PFSK-1 (cell line): ENCODE measurements at regions not wholly inside any gene's neighbourhood (a gene's known extent, or its start where the extent isn't known, plus 50 kb on each side); places are given as distances from the start of the nearest gene placed in this dataset.

Experiments used
- FOXP2 ChIP-seq: optimal IDR thresholded peaks from 2 replicates; pipeline ENCODE3; 2011; ENCODE audit warnings: borderline replicate concordance, control low read depth, inconsistent platforms; ENCODE audit not compliant: insufficient read depth; ENCODE audit errors: extremely low read length, extremely low read depth
- POLR2AphosphoS5 ChIP-seq: IDR thresholded peaks from 2 replicates; pipeline ENCODE4 v1.6.1; 2012; ENCODE audit warnings: low read depth, mild to moderate bottlenecking, control low read depth, low read length, moderate library complexity
- REST ChIP-seq, 2 experiments: IDR thresholded peaks; 2 replicates each; pipeline versions ENCODE4 v1.6.1 to v1.8.0; 2011 to 2012; ENCODE audit warnings: low read depth in 2 of 2, low read length in 2 of 2, control low read depth in 1 of 2, inconsistent platforms in 1 of 2, mild to moderate bottlenecking in 1 of 2, moderate library complexity in 1 of 2; ENCODE audit not compliant: insufficient read depth in 1 of 2
- SIN3A ChIP-seq: IDR thresholded peaks from 2 replicates; pipeline ENCODE4 v1.6.1; 2012; ENCODE audit warnings: mild to moderate bottlenecking, low read length, moderate library complexity, borderline replicate concordance; ENCODE audit not compliant: insufficient read depth
- TAF1 ChIP-seq: IDR thresholded peaks from 2 replicates; pipeline ENCODE4 v1.6.1; 2012; ENCODE audit warnings: low read length, control low read depth, borderline replicate concordance; ENCODE audit not compliant: insufficient read depth

DNA sequence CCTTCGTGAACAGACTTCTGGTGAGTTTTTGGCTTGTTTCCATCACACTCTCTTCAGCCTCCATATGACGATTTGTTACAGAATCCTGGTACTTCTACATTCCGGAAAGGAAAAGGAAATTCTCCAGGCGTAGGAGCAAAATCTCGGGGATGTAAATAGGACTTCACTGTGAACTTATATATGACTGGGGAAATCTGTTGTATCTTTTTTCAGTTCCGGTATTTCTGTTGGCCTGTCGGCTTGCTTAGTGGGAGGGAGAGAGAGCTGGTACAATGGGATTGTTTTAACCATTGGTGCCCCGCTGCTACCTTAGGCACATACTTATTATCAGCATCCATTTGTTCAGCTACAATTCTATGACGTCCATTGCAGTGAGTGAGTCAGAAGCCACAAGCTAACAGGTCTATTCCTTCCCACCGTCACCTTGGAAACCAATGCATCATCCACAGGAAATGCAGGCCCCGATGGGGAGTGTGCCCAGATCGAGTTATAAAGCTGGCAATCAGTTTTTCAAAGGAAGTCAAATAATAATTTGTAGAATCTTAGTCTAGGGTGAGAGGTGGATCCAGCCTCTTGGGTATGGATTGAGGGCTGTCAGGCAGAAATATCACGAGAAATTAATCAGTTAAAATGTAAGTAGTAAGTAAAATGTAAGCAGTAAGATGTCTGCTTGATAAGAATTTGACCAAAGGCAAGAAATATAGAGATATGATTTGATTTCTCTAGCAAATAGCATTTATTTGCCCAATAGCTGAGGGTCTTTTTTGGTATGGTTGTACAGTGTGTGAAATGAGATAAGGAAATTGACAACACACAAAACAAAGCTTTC lies 92.0 kb upstream of the MKLN1 start:
- TF ChIP-seq REST (IDR thresholded peaks at IDR 0.05; ENCODE audit: insufficient read depth in 1 of 2, low read depth in 2 of 2, low read length in 2 of 2) (no peak), POLR2AphosphoS5 (no peak), SIN3A (no peak), FOXP2 (no peak), TAF1 (no peak)

DNA sequence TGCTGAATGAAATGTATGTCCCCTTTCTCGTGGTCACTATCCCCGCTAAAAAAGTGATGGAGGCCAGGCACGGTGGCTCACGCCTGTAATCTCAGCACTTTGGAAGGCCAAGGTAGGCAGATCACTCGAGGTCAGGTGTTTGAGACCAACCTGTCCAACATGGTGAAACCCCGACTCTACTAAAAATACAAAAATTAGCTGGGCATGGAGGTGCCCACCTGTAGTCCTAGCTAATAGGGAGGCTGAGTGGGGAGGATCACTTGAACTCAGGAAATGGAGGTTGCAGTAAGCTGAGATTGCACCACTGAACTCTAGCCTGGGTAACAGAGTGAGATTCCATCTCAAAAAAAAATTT lies 91.4 kb upstream of the MKLN1 start:
- no peak for TF ChIP-seq FOXP2
- TF ChIP-seq REST (IDR thresholded peaks at IDR 0.05; ENCODE audit: insufficient read depth in 1 of 2, low read depth in 2 of 2, low read length in 2 of 2), result no peak
- no peak for TF ChIP-seq SIN3A
- TF ChIP-seq POLR2AphosphoS5, result no peak
- no peak for TF ChIP-seq TAF1

DNA sequence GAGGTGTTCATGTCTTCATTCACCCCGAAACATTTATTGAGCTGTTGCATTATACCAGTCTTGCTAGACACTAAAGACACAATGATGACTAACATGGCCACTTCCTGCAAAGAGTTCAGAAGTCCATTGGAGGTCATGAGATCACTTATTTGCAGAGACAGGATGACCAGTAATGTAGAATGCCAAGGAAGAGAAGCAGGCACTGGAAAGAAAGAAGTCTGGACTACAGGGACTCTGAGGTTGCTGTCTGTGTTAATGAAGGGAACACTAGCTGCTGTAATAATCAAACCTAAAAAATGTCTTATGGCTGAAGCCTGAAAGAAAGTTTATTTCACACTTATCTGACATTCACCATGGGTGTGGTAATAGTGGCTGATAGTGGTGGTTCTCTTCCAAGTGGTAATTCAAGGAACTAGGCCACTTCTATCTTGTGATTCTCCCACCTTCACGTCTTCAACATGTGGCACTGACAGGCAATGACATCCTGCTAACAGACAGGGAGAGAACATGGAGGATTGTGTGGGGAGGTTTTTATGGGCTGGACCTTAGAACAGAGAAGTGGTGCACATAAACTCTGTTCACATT lies 89.2 kb upstream of the MKLN1 start:
- TF ChIP-seq SIN3A (no peak), POLR2AphosphoS5 (no peak), REST (IDR thresholded peaks at IDR 0.05; ENCODE audit: insufficient read depth in 1 of 2, low read depth in 2 of 2, low read length in 2 of 2) (no peak), TAF1 (no peak), FOXP2 (no peak)

DNA sequence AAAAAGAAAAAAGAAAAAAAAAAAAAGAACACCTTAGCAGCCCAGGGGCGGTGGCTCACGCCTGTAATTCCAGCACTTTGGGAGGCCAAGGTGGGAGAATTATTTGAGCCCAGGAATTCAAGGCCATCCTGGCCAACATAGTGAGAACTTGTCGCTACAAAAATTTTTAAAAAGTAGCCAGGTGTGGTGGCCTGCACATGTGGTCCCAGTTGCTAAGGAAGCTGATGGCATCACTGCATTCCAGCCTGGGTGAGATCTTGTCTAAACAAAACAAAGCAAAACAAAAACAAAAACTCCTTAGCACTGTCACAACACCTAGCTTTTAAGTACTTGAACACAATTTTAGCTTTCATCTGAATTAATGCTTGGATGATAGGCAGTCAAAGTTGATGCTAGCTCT lies 86.3 kb upstream of the MKLN1 start:
- TF ChIP-seq TAF1, result no peak
- no peak for TF ChIP-seq SIN3A
- no peak for TF ChIP-seq FOXP2
- no peak for TF ChIP-seq POLR2AphosphoS5
- TF ChIP-seq REST (IDR thresholded peaks at IDR 0.05; ENCODE audit: insufficient read depth in 1 of 2, low read depth in 2 of 2, low read length in 2 of 2), result no peak
